ENCODE measurements at regions not wholly inside any gene's neighbourhood (a gene's known extent, or its start where the extent isn't known, plus 50 kb on each side); places are given as distances from the start of the nearest gene placed in this dataset.

- Mint-ChIP-seq H3K9me3 (ENCODE audit: unreplicated experiment) (no peaks in the 10 kb centered on the region), H3K27ac (ENCODE audit: unreplicated experiment) (no peak overlapping the region), H3K4me1 (ENCODE audit: unreplicated experiment) (no peaks in the 10 kb centered on the region), H3K4me3 (ENCODE audit: unreplicated experiment) (no peak overlapping the region), H3K27me3 (ENCODE audit: unreplicated experiment) (no peaks in the 10 kb centered on the region), H3K36me3 (ENCODE audit: low read depth, unreplicated experiment) (no peaks in the 10 kb centered on the region)
- TF ChIP-seq CTCF (IDR thresholded peaks at IDR 0.05; ENCODE audit: unreplicated experiment): no peak
- DNase-seq (ENCODE audit: low spot score): no peak
Observed at GRCh38 chr10:53403688-53404087, 631.1 kb upstream of the MBL2 start.

- Mint-ChIP-seq H3K4me3 (ENCODE audit: unreplicated experiment) (no peak overlapping the region), H3K27me3 (ENCODE audit: unreplicated experiment) (no peaks in the 10 kb centered on the region), H3K27ac (ENCODE audit: unreplicated experiment) (no peak overlapping the region), H3K36me3 (ENCODE audit: low read depth, unreplicated experiment) (no peaks in the 10 kb centered on the region), H3K4me1 (ENCODE audit: unreplicated experiment) (no peaks in the 10 kb centered on the region), H3K9me3 (ENCODE audit: unreplicated experiment) (no peaks in the 10 kb centered on the region)
- TF ChIP-seq CTCF (IDR thresholded peaks at IDR 0.05; ENCODE audit: unreplicated experiment): no peak
- no peak for DNase-seq (ENCODE audit: low spot score)
Observed at GRCh38 chr10:53402594-53402993, 630.0 kb upstream of the MBL2 start.

GRCh38 chr10:53401536-53401935, 629.0 kb upstream of the MBL2 start:
- H3K27me3 Mint-ChIP-seq (ENCODE audit: unreplicated experiment): no peaks in the 10 kb centered on the region
- no peaks in the 10 kb centered on the region for H3K4me1 Mint-ChIP-seq (ENCODE audit: unreplicated experiment)
- no peaks in the 10 kb centered on the region for H3K9me3 Mint-ChIP-seq (ENCODE audit: unreplicated experiment)
- no peak for TF ChIP-seq CTCF (IDR thresholded peaks at IDR 0.05; ENCODE audit: unreplicated experiment)
- H3K36me3 Mint-ChIP-seq (ENCODE audit: low read depth, unreplicated experiment): no peaks in the 10 kb centered on the region
- no peak for DNase-seq (ENCODE audit: low spot score)
- no peak overlapping the region for H3K27ac Mint-ChIP-seq (ENCODE audit: unreplicated experiment)
- H3K4me3 Mint-ChIP-seq (ENCODE audit: unreplicated experiment): no peak overlapping the region

GRCh38 chr10:53396876-53397275, 624.3 kb upstream of the MBL2 start:
- no peak overlapping the region for H3K27ac Mint-ChIP-seq (ENCODE audit: unreplicated experiment)
- H3K4me1 Mint-ChIP-seq (ENCODE audit: unreplicated experiment): no peaks in the 10 kb centered on the region
- H3K9me3 Mint-ChIP-seq (ENCODE audit: unreplicated experiment): no peaks in the 10 kb centered on the region
- H3K4me3 Mint-ChIP-seq (ENCODE audit: unreplicated experiment): no peak overlapping the region
- no peak for DNase-seq (ENCODE audit: low spot score)
- H3K27me3 Mint-ChIP-seq (ENCODE audit: unreplicated experiment): no peaks in the 10 kb centered on the region
- H3K36me3 Mint-ChIP-seq (ENCODE audit: low read depth, unreplicated experiment): no peaks in the 10 kb centered on the region
- TF ChIP-seq CTCF (IDR thresholded peaks at IDR 0.05; ENCODE audit: unreplicated experiment): no peak

- no peak overlapping the region for H3K4me3 Mint-ChIP-seq (ENCODE audit: unreplicated experiment)
- H3K4me1 Mint-ChIP-seq (ENCODE audit: unreplicated experiment): no peaks in the 10 kb centered on the region
- no peaks in the 10 kb centered on the region for H3K36me3 Mint-ChIP-seq (ENCODE audit: low read depth, unreplicated experiment)
- no peaks in the 10 kb centered on the region for H3K27me3 Mint-ChIP-seq (ENCODE audit: unreplicated experiment)
- no peak for TF ChIP-seq CTCF (IDR thresholded peaks at IDR 0.05; ENCODE audit: unreplicated experiment)
- no peaks in the 10 kb centered on the region for H3K9me3 Mint-ChIP-seq (ENCODE audit: unreplicated experiment)
- DNase-seq (ENCODE audit: low spot score): no peak
- no peak overlapping the region for H3K27ac Mint-ChIP-seq (ENCODE audit: unreplicated experiment)
Observed at GRCh38 chr10:53395449-53395848, 622.9 kb upstream of the MBL2 start.
